GM21515 (cell line): ENCODE measurements at regions not wholly inside any gene's neighbourhood (a gene's known extent, or its start where the extent isn't known, plus 50 kb on each side); places are given as distances from the start of the nearest gene placed in this dataset.

Experiments used
- ATAC-seq: cut with Tn5 transposase; IDR thresholded peaks from one replicate; pipeline ENCODE4 v1.9.1; 2021; ENCODE audit not compliant: unreplicated experiment

- ATAC-seq: no peak
Observed at GRCh38 chr7:52897713-52898112, 137.7 kb upstream of the POM121L12 start.

GRCh38 chr7:52897288-52897687 lies 138.1 kb upstream of the POM121L12 start:
- no peak for ATAC-seq

GRCh38 chr7:52877240-52877639 lies 158.2 kb upstream of the POM121L12 start:
- ATAC-seq: no peak

GRCh38 chr7:52876402-52876801 lies 159.0 kb upstream of the POM121L12 start:
- no peak for ATAC-seq

- ATAC-seq: no peak
Observed at GRCh38 chr7:52863652-52864051, 171.8 kb upstream of the POM121L12 start.

- ATAC-seq: no peak
Observed at GRCh38 chr7:52862321-52862720, 173.1 kb upstream of the POM121L12 start.

GRCh38 chr7:52857367-52857766 lies 178.1 kb upstream of the POM121L12 start:
- ATAC-seq: no peak

- ATAC-seq: no peak
Observed at GRCh38 chr7:52854681-52855080, 180.8 kb upstream of the POM121L12 start.

- ATAC-seq: no peak
Observed at GRCh38 chr7:52851547-52851946, 183.9 kb upstream of the POM121L12 start.

GRCh38 chr7:52843436-52843835 lies 192.0 kb upstream of the POM121L12 start:
- ATAC-seq: no peak

- no peak for ATAC-seq
Observed at GRCh38 chr7:52842202-52842900, 193.1 kb upstream of the POM121L12 start.

- ATAC-seq: no peak
Observed at GRCh38 chr7:52838981-52839411, 196.4 kb upstream of the POM121L12 start.

GRCh38 chr7:52831321-52831720 lies 204.1 kb upstream of the POM121L12 start:
- no peak for ATAC-seq

- ATAC-seq: no peak
Observed at GRCh38 chr7:52830801-52831200, 204.6 kb upstream of the POM121L12 start.

- ATAC-seq: no peak
Observed at GRCh38 chr7:52826515-52827265, 208.7 kb upstream of the POM121L12 start.

GRCh38 chr7:52825611-52826010 lies 209.8 kb upstream of the POM121L12 start:
- no peak for ATAC-seq

- ATAC-seq: no peak
Observed at GRCh38 chr7:52811537-52811936, 223.9 kb upstream of the POM121L12 start.

GRCh38 chr7:52799817-52800216 lies 235.6 kb upstream of the POM121L12 start:
- no peak for ATAC-seq

- no peak for ATAC-seq
Observed at GRCh38 chr7:52797801-52798200, 237.6 kb upstream of the POM121L12 start.

- no peak for ATAC-seq
Observed at GRCh38 chr7:52794621-52795020, 240.8 kb upstream of the POM121L12 start.

GRCh38 chr7:52791176-52791700 lies 244.2 kb upstream of the POM121L12 start:
- ATAC-seq: no peak

GRCh38 chr7:52786174-52786573 lies 249.3 kb upstream of the POM121L12 start:
- no peak for ATAC-seq
